ENCODE measurements at regions not wholly inside any gene's neighbourhood (a gene's known extent, or its start where the extent isn't known, plus 50 kb on each side); places are given as distances from the start of the nearest gene placed in this dataset.

- Histone ChIP-seq H3K4me3 (no peak overlapping the region), H3K36me3 (no peaks in the 10 kb centered on the region), H3K4me1 (no peaks in the 10 kb centered on the region), H3K27me3 (no peaks in the 10 kb centered on the region), H3K9me3 (no peaks in the 10 kb centered on the region), H3K27ac (no peak overlapping the region)
- intact Hi-C loops (cut with DNase I; ENCODE audit: low total_unique reads): no loop called here
- DNase-seq (ENCODE audit: low spot score in 2 of 2): no peak
- TF ChIP-seq POLR2A (IDR thresholded peaks at IDR 0.05) (no peak), CTCF (IDR thresholded peaks at IDR 0.05) (no peak), POLR2AphosphoS5 (IDR thresholded peaks at IDR 0.05) (no peak)
Measured at GRCh38 chr1:80993154-80993980, 807.4 kb upstream of the ADGRL2 start.

- TF ChIP-seq POLR2AphosphoS5 (IDR thresholded peaks at IDR 0.05) (no peak), POLR2A (IDR thresholded peaks at IDR 0.05) (no peak), CTCF (IDR thresholded peaks at IDR 0.05) (no peak)
- Histone ChIP-seq H3K4me1 (no peaks in the 10 kb centered on the region), H3K36me3 (no peaks in the 10 kb centered on the region), H3K9me3 (no peaks in the 10 kb centered on the region), H3K27ac (no peak overlapping the region), H3K4me3 (no peak overlapping the region), H3K27me3 (no peaks in the 10 kb centered on the region)
- intact Hi-C loops (cut with DNase I; ENCODE audit: low total_unique reads): no loop called here
- no peak for DNase-seq (ENCODE audit: low spot score in 2 of 2)
Measured at GRCh38 chr1:80989455-80989854, 811.3 kb upstream of the ADGRL2 start.

GRCh38 chr1:80988926-80989325 lies 811.8 kb upstream of the ADGRL2 start:
- Histone ChIP-seq H3K36me3 (no peaks in the 10 kb centered on the region), H3K4me3 (no peak overlapping the region), H3K27ac (peak overlapping the region in 1 of 2 donors; percentile 20), H3K27me3 (no peaks in the 10 kb centered on the region), H3K4me1 (no peaks in the 10 kb centered on the region), H3K9me3 (no peaks in the 10 kb centered on the region)
- intact Hi-C loops (cut with DNase I; ENCODE audit: low total_unique reads): no loop called here
- no peak for TF ChIP-seq POLR2A (IDR thresholded peaks at IDR 0.05)
- no peak for TF ChIP-seq POLR2AphosphoS5 (IDR thresholded peaks at IDR 0.05)
- no peak for TF ChIP-seq CTCF (IDR thresholded peaks at IDR 0.05)
- DNase-seq (ENCODE audit: low spot score in 2 of 2): no peak

- no peak for TF ChIP-seq CTCF (IDR thresholded peaks at IDR 0.05)
- no peak for TF ChIP-seq POLR2AphosphoS5 (IDR thresholded peaks at IDR 0.05)
- no peak for TF ChIP-seq POLR2A (IDR thresholded peaks at IDR 0.05)
- Histone ChIP-seq H3K9me3 (no peaks in the 10 kb centered on the region), H3K4me1 (no peaks in the 10 kb centered on the region), H3K27ac (no peak overlapping the region), H3K27me3 (no peaks in the 10 kb centered on the region), H3K36me3 (no peaks in the 10 kb centered on the region), H3K4me3 (no peak overlapping the region)
- DNase-seq (ENCODE audit: low spot score in 2 of 2): no peak
- intact Hi-C loops (cut with DNase I; ENCODE audit: low total_unique reads): no loop called here
Measured at GRCh38 chr1:80987824-80988223, 812.9 kb upstream of the ADGRL2 start.

- H3K36me3 ChIP-seq: no peaks in the 10 kb centered on the region
- H3K27me3 ChIP-seq: no peaks in the 10 kb centered on the region
- no peaks in the 10 kb centered on the region for H3K4me1 ChIP-seq
- no peak for DNase-seq (ENCODE audit: low spot score in 2 of 2)
- intact Hi-C loops (cut with DNase I; ENCODE audit: low total_unique reads): no loop called here
- TF ChIP-seq POLR2A (IDR thresholded peaks at IDR 0.05) (no peak), POLR2AphosphoS5 (IDR thresholded peaks at IDR 0.05) (no peak), CTCF (IDR thresholded peaks at IDR 0.05) (no peak)
- no peaks in the 10 kb centered on the region for H3K9me3 ChIP-seq
- H3K4me3 ChIP-seq: no peak overlapping the region
- no peak overlapping the region for H3K27ac ChIP-seq
Measured at GRCh38 chr1:80987106-80987505, 813.6 kb upstream of the ADGRL2 start.

Data from breast epithelium (tissue), 4 donors.